ENCODE measurements at regions not wholly inside any gene's neighbourhood (a gene's known extent, or its start where the extent isn't known, plus 50 kb on each side); places are given as distances from the start of the nearest gene placed in this dataset.

GRCh38 chr1:70720109-70720508 lies 309.0 kb downstream of the CTH start:
- Histone ChIP-seq H3K27me3 (replicated peaks in 1 of 4; ENCODE audit: control extremely low read depth in 1 of 4, control insufficient read depth in 3 of 4, insufficient read depth in 4 of 4, low read length in 3 of 4) (no peaks in the 10 kb centered on the region), H3K36me3 (replicated peaks in 1 of 2; ENCODE audit: control extremely low read depth in 1 of 2, control insufficient read depth in 1 of 2, extremely low read depth in 1 of 2, insufficient read depth in 2 of 2, low read length in 1 of 2) (no peaks in the 10 kb centered on the region), H3K9me3 (ENCODE audit: control extremely low read depth in 1 of 3, control insufficient read depth in 2 of 3, insufficient read depth in 1 of 3, low read length in 2 of 3) (no peaks in the 10 kb centered on the region), H4K20me1 (ENCODE audit: control insufficient read depth, insufficient read depth, low read length, poor library complexity, severe bottlenecking) (no peaks in the 10 kb centered on the region), H3K4me1 (ENCODE audit: control insufficient read depth in 2 of 2, insufficient read depth in 2 of 2, low read length in 2 of 2) (no peaks in the 10 kb centered on the region), H3K27ac (ENCODE audit: low read length in 2 of 2) (no peak overlapping the region), H3K4me2 (replicated peaks; ENCODE audit: low read depth, low read length, poor library complexity, severe bottlenecking) (no peak overlapping the region), H3K4me3 (ENCODE audit: control extremely low read depth in 1 of 5, extremely low read depth in 1 of 5, insufficient read depth in 1 of 5, low read depth in 2 of 5, low read length in 4 of 5) (no peak overlapping the region), H3K79me2 (ENCODE audit: control insufficient read depth, insufficient read depth, low read length) (no peaks in the 10 kb centered on the region), H2AFZ (ENCODE audit: insufficient read depth, low read depth, low read length, poor library complexity, severe bottlenecking) (no peak overlapping the region), H3K9ac (ENCODE audit: low read length) (no peak overlapping the region)
- no peak overlapping the region for H3K4me3 Mint-ChIP-seq
- H3K27me3 Mint-ChIP-seq = no peaks in the 10 kb centered on the region
- intact Hi-C loops (cut with micrococcal nuclease) = no loop called here
- DNase-seq (no peak), ATAC-seq (ENCODE audit: low read depth) (no peak)
- H3K9me3 Mint-ChIP-seq (ENCODE audit: insufficient read depth) = no peaks in the 10 kb centered on the region
- POLR2A ChIA-PET = no interaction called here
- no peak overlapping the region for H3K27ac Mint-ChIP-seq
- CTCF ChIA-PET = no interaction called here
- no peaks in the 10 kb centered on the region for H3K4me1 Mint-ChIP-seq
- no CpG with 5 or more reads among the region's 1 CpG for WGBS (ENCODE audit: insufficient coverage)
- TF ChIP-seq CTCF (IDR thresholded peaks at IDR 0.05) = no peak
- TF ChIP-seq EZH2 (IDR thresholded peaks at IDR 0.05; ENCODE audit: borderline replicate concordance, insufficient read depth, low read depth, low read length, poor library complexity, severe bottlenecking) = no peak

GRCh38 chr1:70720521-70720920 lies 309.5 kb downstream of the CTH start:
- H3K4me1 ChIP-seq (ENCODE audit: control insufficient read depth in 2 of 2, insufficient read depth in 2 of 2, low read length in 2 of 2) = no peaks in the 10 kb centered on the region
- DNase-seq (no peak), ATAC-seq (ENCODE audit: low read depth) (no peak)
- no peak for TF ChIP-seq EZH2 (IDR thresholded peaks at IDR 0.05; ENCODE audit: borderline replicate concordance, insufficient read depth, low read depth, low read length, poor library complexity, severe bottlenecking)
- no peak for TF ChIP-seq CTCF (IDR thresholded peaks at IDR 0.05)
- CTCF ChIA-PET = no interaction called here
- no peaks in the 10 kb centered on the region for H3K79me2 ChIP-seq (ENCODE audit: control insufficient read depth, insufficient read depth, low read length)
- H3K4me3 ChIP-seq (ENCODE audit: control extremely low read depth in 1 of 5, extremely low read depth in 1 of 5, insufficient read depth in 1 of 5, low read depth in 2 of 5, low read length in 4 of 5) = no peak overlapping the region
- Mint-ChIP-seq H3K4me3 (no peak overlapping the region), H3K9me3 (ENCODE audit: insufficient read depth) (peaks cover 4% of the 10 kb centered on the region), H3K27ac (no peak overlapping the region), H3K27me3 (no peaks in the 10 kb centered on the region), H3K4me1 (no peaks in the 10 kb centered on the region)
- no peaks in the 10 kb centered on the region for H3K36me3 ChIP-seq (replicated peaks in 1 of 2; ENCODE audit: control extremely low read depth in 1 of 2, control insufficient read depth in 1 of 2, extremely low read depth in 1 of 2, insufficient read depth in 2 of 2, low read length in 1 of 2)
- H3K4me2 ChIP-seq (replicated peaks; ENCODE audit: low read depth, low read length, poor library complexity, severe bottlenecking) = no peak overlapping the region
- no CpG with 5 or more reads among the region's 1 CpG for WGBS (ENCODE audit: insufficient coverage)
- no peak overlapping the region for H3K9ac ChIP-seq (ENCODE audit: low read length)
- POLR2A ChIA-PET = no interaction called here
- no peaks in the 10 kb centered on the region for H4K20me1 ChIP-seq (ENCODE audit: control insufficient read depth, insufficient read depth, low read length, poor library complexity, severe bottlenecking)
- no peak overlapping the region for H2AFZ ChIP-seq (ENCODE audit: insufficient read depth, low read depth, low read length, poor library complexity, severe bottlenecking)
- H3K27ac ChIP-seq (ENCODE audit: low read length in 2 of 2) = no peak overlapping the region
- no peaks in the 10 kb centered on the region for H3K9me3 ChIP-seq (ENCODE audit: control extremely low read depth in 1 of 3, control insufficient read depth in 2 of 3, insufficient read depth in 1 of 3, low read length in 2 of 3)
- no peaks in the 10 kb centered on the region for H3K27me3 ChIP-seq (replicated peaks in 1 of 4; ENCODE audit: control extremely low read depth in 1 of 4, control insufficient read depth in 3 of 4, insufficient read depth in 4 of 4, low read length in 3 of 4)
- intact Hi-C loops (cut with micrococcal nuclease) = no loop called here
